Stomach (tissue), 8 donors: ENCODE measurements at regions not wholly inside any gene's neighbourhood (a gene's known extent, or its start where the extent isn't known, plus 50 kb on each side); places are given as distances from the start of the nearest gene placed in this dataset.

Experiments used
- DNase-seq, 2 donors: peaks; one replicate each; pipeline versions ENCODE4 v3.0.0 to v3.0.0-alpha.2; 2013 to 2019
- H3K27ac ChIP-seq, 5 donors: fragments of 200-600 bp in 4 of 5; sonication (generic) in 4 of 5; one replicate each; pipeline ENCODE4 v1.5.1; 2013 to 2019; ENCODE audit warnings: mild to moderate bottlenecking in 1 of 5, moderate library complexity in 1 of 5
- H3K27me3 ChIP-seq, 3 donors: fragments of 200-600 bp; sonication (generic); one replicate each; pipeline ENCODE4 v1.5.1; 2017 to 2019; ENCODE audit warnings: mixed run types in 1 of 3
- H3K36me3 ChIP-seq, 4 donors: fragments of 200-600 bp; sonication (generic); 1 replicate in 3 of 4; 2 replicates in 1 of 4; pipeline ENCODE4 v1.5.1; 2016 to 2019
- H3K4me1 ChIP-seq, 4 donors: fragments of 200-600 bp; sonication (generic); one replicate each; pipeline ENCODE4 v1.5.1; 2016 to 2019
- H3K4me3 ChIP-seq, 4 donors: fragments of 200-600 bp; sonication (generic) in 3 of 4; one replicate each; pipeline ENCODE4 v1.5.1; 2016 to 2019; ENCODE audit warnings: mild to moderate bottlenecking in 1 of 4
- H3K9me3 ChIP-seq, 4 donors: fragments of 200-600 bp; sonication (generic); one replicate each; pipeline ENCODE4 v1.5.1; 2016 to 2019
- CTCF ChIP-seq, 7 experiments: fragments of 450-650 bp in 4 of 7; fragments of 200-600 bp in 3 of 7; sonication (generic) in 3 of 7; IDR thresholded peaks; one replicate each; pipeline ENCODE4 v1.5.1; 2016 to 2019; ENCODE audit warnings: antibody characterized with exemption in 7 of 7, control low read depth in 2 of 7, mild to moderate bottlenecking in 1 of 7
- EP300 ChIP-seq: sonication (generic); formaldehyde crosslinking; IDR thresholded peaks from one replicate; pipeline ENCODE4 v1.6.1; 2017; ENCODE audit warnings: antibody characterized with exemption
- POLR2A ChIP-seq, 4 donors: fragments of 450-650 bp; IDR thresholded peaks; one replicate each; pipeline ENCODE4 v1.6.1; 2016; ENCODE audit warnings: antibody characterized with exemption in 4 of 4, control low read depth in 2 of 4, mild to moderate bottlenecking in 1 of 4, moderate library complexity in 1 of 4
- POLR2AphosphoS5 ChIP-seq, 3 donors: sonication (generic); formaldehyde crosslinking; IDR thresholded peaks; one replicate each; pipeline ENCODE4 v1.6.1; 2016; ENCODE audit warnings: antibody characterized with exemption in 3 of 3
- WGBS, 5 donors: extraction: QIAGEN DNeasy Blood & Tissue Kit in 3 of 5; methylation state at CpG; one replicate each; pipeline versions ENCODE4 v1.1.5 to v1.1.7; 2013 to 2018; 5-methylcytosine and 5-hydroxymethylcytosine counted together
- intact Hi-C: fragments of 100-400 bp; cut with DNase I; formaldehyde crosslinking; loops from one replicate; pipeline ENCODE4 v1.15.1; 2023; ENCODE audit warnings: low total_unique reads
- donor health status: healthy with polysubstance abuse.
- donor health status: Bipolar disorder and iron deficiency.
- donor health status: healthy.

DNA sequence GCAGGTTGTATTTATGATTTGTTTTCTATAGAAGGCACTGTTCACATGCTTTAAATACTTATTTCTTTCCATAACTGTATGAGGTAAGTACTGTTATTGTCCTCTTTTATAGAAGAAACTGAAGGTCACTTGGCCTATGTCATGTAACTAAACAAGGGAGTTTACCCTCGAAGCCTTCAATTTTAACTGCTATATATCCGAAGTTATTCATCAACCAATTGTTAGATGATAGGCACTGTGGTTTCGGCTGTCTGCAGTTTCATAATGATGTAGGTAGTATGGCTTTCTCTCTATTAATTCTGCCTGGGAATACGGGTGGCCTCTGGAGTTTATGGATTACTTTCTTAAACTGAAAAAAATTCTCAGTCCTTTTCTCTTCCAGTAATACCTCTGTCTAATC lies 413.3 kb upstream of the ADGRL2 start:
- no peak for DNase-seq
- no peak for TF ChIP-seq POLR2AphosphoS5 (IDR thresholded peaks at IDR 0.05)
- TF ChIP-seq POLR2A (IDR thresholded peaks at IDR 0.05) = no peak
- no peak for TF ChIP-seq CTCF (IDR thresholded peaks at IDR 0.05)
- no peak for TF ChIP-seq EP300
- no peak overlapping the region for H3K4me3 ChIP-seq
- no peaks in the 10 kb centered on the region for H3K9me3 ChIP-seq
- no peaks in the 10 kb centered on the region for H3K27me3 ChIP-seq
- intact Hi-C loops = no loop called here
- WGBS, 5 donors = 76 to 87% (median 81%) methylated on average over 4 of the region's 4 CpGs
- no peaks in the 10 kb centered on the region for H3K36me3 ChIP-seq
- peaks cover 0 to 5% (median 0%) of the 10 kb centered on the region in 4 donors for H3K4me1 ChIP-seq
- H3K27ac ChIP-seq = no peak overlapping the region

GRCh38 chr1:81382561-81382960 lies 418.2 kb upstream of the ADGRL2 start:
- WGBS, 5 donors = 73 to 93% (median 78%) methylated on average over 3 of the region's 3 CpGs
- Histone ChIP-seq H3K4me1 (no peaks in the 10 kb centered on the region), H3K4me3 (no peak overlapping the region), H3K9me3 (no peaks in the 10 kb centered on the region), H3K27ac (no peak overlapping the region), H3K27me3 (no peaks in the 10 kb centered on the region), H3K36me3 (no peaks in the 10 kb centered on the region)
- no peak for DNase-seq
- intact Hi-C loops = no loop called here
- TF ChIP-seq CTCF (IDR thresholded peaks at IDR 0.05) = no peak
- no peak for TF ChIP-seq POLR2A (IDR thresholded peaks at IDR 0.05)
- no peak for TF ChIP-seq POLR2AphosphoS5 (IDR thresholded peaks at IDR 0.05)
- no peak for TF ChIP-seq EP300

DNA sequence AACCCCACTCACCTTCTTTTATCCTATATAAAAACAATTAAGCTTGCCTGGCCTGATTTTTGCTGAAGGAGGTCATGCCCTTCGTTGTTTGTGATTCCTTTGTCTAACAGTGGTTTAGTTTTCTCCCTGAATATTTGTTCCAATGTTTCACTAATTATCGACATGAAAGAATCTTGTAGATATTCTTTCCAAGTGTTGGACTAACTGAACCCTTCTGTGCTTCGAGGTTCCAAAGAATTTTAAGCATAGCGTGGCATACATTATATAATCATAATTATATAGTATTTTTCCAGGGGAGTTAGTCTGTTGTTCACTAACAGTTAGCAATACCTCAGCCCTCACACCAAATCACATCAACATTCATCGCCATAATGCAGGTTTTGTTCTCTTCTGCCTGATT lies 418.9 kb upstream of the ADGRL2 start:
- DNase-seq = no peak
- H3K4me3 ChIP-seq = no peak overlapping the region
- no peaks in the 10 kb centered on the region for H3K27me3 ChIP-seq
- H3K4me1 ChIP-seq = no peaks in the 10 kb centered on the region
- intact Hi-C loops = no loop called here
- no peak overlapping the region for H3K27ac ChIP-seq
- TF ChIP-seq CTCF (IDR thresholded peaks at IDR 0.05) (no peak), POLR2A (IDR thresholded peaks at IDR 0.05) (no peak), POLR2AphosphoS5 (IDR thresholded peaks at IDR 0.05) (no peak), EP300 (no peak)
- no peaks in the 10 kb centered on the region for H3K36me3 ChIP-seq
- H3K9me3 ChIP-seq = no peaks in the 10 kb centered on the region
- WGBS, 5 donors = 71 to 83% (median 72%) methylated on average over 5 of the region's 5 CpGs

GRCh38 chr1:81380436-81380835 lies 420.3 kb upstream of the ADGRL2 start:
- Histone ChIP-seq H3K9me3 (no peaks in the 10 kb centered on the region), H3K27me3 (no peaks in the 10 kb centered on the region), H3K4me1 (no peaks in the 10 kb centered on the region), H3K36me3 (no peaks in the 10 kb centered on the region), H3K4me3 (no peak overlapping the region), H3K27ac (no peak overlapping the region)
- no peak for DNase-seq
- 89 to 96% (median 93%) methylated on average over 1 of the region's 1 CpG for WGBS, 5 donors
- intact Hi-C loops = no loop called here
- TF ChIP-seq POLR2A (IDR thresholded peaks at IDR 0.05) = no peak
- no peak for TF ChIP-seq POLR2AphosphoS5 (IDR thresholded peaks at IDR 0.05)
- TF ChIP-seq CTCF (IDR thresholded peaks at IDR 0.05) = no peak
- TF ChIP-seq EP300 = no peak
